CD1c-positive myeloid dendritic cell (primary cell): ENCODE measurements at regions not wholly inside any gene's neighbourhood (a gene's known extent, or its start where the extent isn't known, plus 50 kb on each side); places are given as distances from the start of the nearest gene placed in this dataset.

Source experiments
- DNase-seq: peaks from one replicate; pipeline ENCODE4 v3.0.0-alpha.2; 2016; ENCODE audit errors: extremely low spot score

GRCh38 chr10:83037653-83038052, 1101.7 kb upstream of the GHITM start:
- DNase-seq: no peak

GRCh38 chr10:83038631-83039030, 1100.7 kb upstream of the GHITM start:
- no peak for DNase-seq

- DNase-seq: no peak
Observed at GRCh38 chr10:83045731-83046130, 1093.6 kb upstream of the GHITM start.

GRCh38 chr10:83050815-83051214, 1088.5 kb upstream of the GHITM start:
- DNase-seq: no peak

GRCh38 chr10:83062871-83063270, 1076.4 kb upstream of the GHITM start:
- no peak for DNase-seq

- no peak for DNase-seq
Observed at GRCh38 chr10:83073472-83073871, 1065.8 kb upstream of the GHITM start.

GRCh38 chr10:83075016-83075814, 1064.1 kb upstream of the GHITM start:
- DNase-seq: no peak

GRCh38 chr10:83075815-83076355, 1063.4 kb upstream of the GHITM start:
- DNase-seq: no peak

GRCh38 chr10:83076443-83076842, 1062.9 kb upstream of the GHITM start:
- DNase-seq: no peak

- DNase-seq: no peak
Observed at GRCh38 chr10:83078160-83078559, 1061.1 kb upstream of the GHITM start.

GRCh38 chr10:83078645-83079044, 1060.7 kb upstream of the GHITM start:
- DNase-seq: no peak

- DNase-seq: no peak
Observed at GRCh38 chr10:83083831-83084230, 1055.5 kb upstream of the GHITM start.

GRCh38 chr10:83089335-83089734, 1050.0 kb upstream of the GHITM start:
- DNase-seq: no peak

- DNase-seq: no peak
Observed at GRCh38 chr10:83104616-83105015, 1034.7 kb upstream of the GHITM start.

- DNase-seq: no peak
Observed at GRCh38 chr10:83108565-83109333, 1030.6 kb upstream of the GHITM start.

GRCh38 chr10:83119346-83119745, 1020.0 kb upstream of the GHITM start:
- no peak for DNase-seq

GRCh38 chr10:83122336-83122735, 1017.0 kb upstream of the GHITM start:
- DNase-seq: no peak

- DNase-seq: no peak
Observed at GRCh38 chr10:83127942-83128575, 1011.2 kb upstream of the GHITM start.

- DNase-seq: no peak
Observed at GRCh38 chr10:83140811-83141210, 998.5 kb upstream of the GHITM start.

- DNase-seq: no peak
Observed at GRCh38 chr10:83142074-83142563, 997.2 kb upstream of the GHITM start.

- no peak for DNase-seq
Observed at GRCh38 chr10:83144461-83144860, 994.8 kb upstream of the GHITM start.

GRCh38 chr10:83153714-83154113, 985.6 kb upstream of the GHITM start:
- no peak for DNase-seq
